PC-9 (cell line): ENCODE measurements at regions not wholly inside any gene's neighbourhood (a gene's known extent, or its start where the extent isn't known, plus 50 kb on each side); places are given as distances from the start of the nearest gene placed in this dataset.

Source experiments
- BruUV-seq: library from RNA; stranded (reverse); fragments of 400-500 nt; replicated peaks from 2 replicates; lab custom pipeline; 2021; lab: Mats Ljungman, UMichigan
- CTCF ChIA-PET: fragments of 300-600 bp; sonication (Branson Sonifier 250); formaldehyde crosslinking; loops from one replicate; lab custom pipeline; 2022; ENCODE audit warnings: antibody characterized with exemption; lab: Charles Lee
- POLR2A ChIA-PET: fragments of 300-600 bp; sonication (Branson Sonifier 250); formaldehyde crosslinking; loops from one replicate; lab custom pipeline; 2022; ENCODE audit warnings: antibody characterized with exemption; ENCODE audit not compliant: unreplicated experiment; lab: Charles Lee
- DNase-seq, 2 experiments: peaks; one replicate each; pipeline versions ENCODE4 v3.0.0 to v3.0.0-alpha.2; 2015 to 2022; ENCODE audit warnings: mixed read lengths in 1 of 2
- H2AFZ ChIP-seq: fragments of 200-600 bp; sonication (generic); 2 replicates; pipeline ENCODE4 v1.8.1; 2017; ENCODE audit warnings: antibody characterized with exemption
- H3F3A ChIP-seq: fragments of 200-600 bp; sonication (generic); 2 replicates; pipeline ENCODE4 v1.8.1; 2017; ENCODE audit warnings: antibody characterized with exemption, mild to moderate bottlenecking, low read depth; ENCODE audit not compliant: insufficient read depth
- H3K27ac ChIP-seq: fragments of 200-600 bp; sonication (generic); 2 replicates; pipeline ENCODE4 v1.6.1; 2016; ENCODE audit warnings: mixed run types
- H3K27me3 ChIP-seq: fragments of 200-600 bp; sonication (generic); 2 replicates; pipeline ENCODE4 v1.6.1; 2016; ENCODE audit warnings: low read depth, mixed run types; ENCODE audit not compliant: insufficient read depth
- H3K36me3 ChIP-seq: fragments of 200-600 bp; sonication (generic); 2 replicates; pipeline ENCODE4 v1.6.1; 2016; ENCODE audit warnings: low read depth, mixed run types
- H3K4me1 ChIP-seq: fragments of 200-600 bp; sonication (generic); replicated peaks from 2 replicates; pipeline ENCODE4 v1.6.1; 2016; ENCODE audit warnings: mixed run types; ENCODE audit not compliant: insufficient read depth
- H3K4me2 ChIP-seq: fragments of 200-600 bp; sonication (generic); 2 replicates; pipeline ENCODE4 v1.6.1; 2017; ENCODE audit warnings: mixed run types
- H3K4me3 ChIP-seq: fragments of 200-600 bp; sonication (generic); 2 replicates; pipeline ENCODE4 v1.6.1; 2016; ENCODE audit warnings: mixed run types
- H3K79me2 ChIP-seq: fragments of 200-600 bp; sonication (generic); 2 replicates; pipeline ENCODE4 v1.6.1; 2017; ENCODE audit warnings: low read depth, mixed run types
- H3K9me2 ChIP-seq: fragments of 200-600 bp; sonication (generic); 2 replicates; pipeline ENCODE4 v1.8.1; 2017; ENCODE audit warnings: mild to moderate bottlenecking; ENCODE audit not compliant: insufficient read depth
- H3K9me3 ChIP-seq: fragments of 200-600 bp; sonication (generic); 2 replicates; pipeline ENCODE4 v1.8.1; 2016; ENCODE audit warnings: low read depth; ENCODE audit not compliant: insufficient read depth
- H4K20me1 ChIP-seq: fragments of 200-600 bp; sonication (generic); 2 replicates; pipeline ENCODE4 v1.8.1; 2017; ENCODE audit not compliant: insufficient read depth
- CTCF ChIP-seq: fragments of 200-600 bp; sonication (generic); conservative IDR thresholded peaks from 2 replicates; pipeline ENCODE4 v1.6.1; 2017; ENCODE audit warnings: mixed run types, antibody characterized with exemption, mild to moderate bottlenecking, moderate library complexity
- EZH2 ChIP-seq: fragments of 200-600 bp; sonication (generic); IDR thresholded peaks from 2 replicates; pipeline ENCODE4 v1.8.0; 2017; ENCODE audit warnings: antibody characterized with exemption, low read depth
- intact Hi-C: fragments of 100-400 bp; cut with micrococcal nuclease; formaldehyde crosslinking; loops from one replicate; pipeline ENCODE4 v1.10.0; 2022; ENCODE audit not compliant: unreplicated experiment

GRCh38 chr22:34951212-34951611 lies 114.7 kb upstream of the ISX start:
- H3K79me2 ChIP-seq = no peaks in the 10 kb centered on the region
- peaks cover 33% of the 10 kb centered on the region for H3K27me3 ChIP-seq
- no peak overlapping the region for H3K4me2 ChIP-seq
- no peak overlapping the region for H2AFZ ChIP-seq
- no peaks in the 10 kb centered on the region for H3F3A ChIP-seq
- no peaks in the 10 kb centered on the region for H3K9me3 ChIP-seq
- no peaks in the 10 kb centered on the region for H3K36me3 ChIP-seq
- no peak overlapping the region for H3K4me3 ChIP-seq
- CTCF ChIA-PET = no interaction called here
- TF ChIP-seq EZH2 = no peak
- TF ChIP-seq CTCF = no peak
- no peak overlapping the region for H3K27ac ChIP-seq
- no peaks in the 10 kb centered on the region for H3K9me2 ChIP-seq
- POLR2A ChIA-PET = no interaction called here
- no peaks in the 10 kb centered on the region for H4K20me1 ChIP-seq
- H3K4me1 ChIP-seq = no peaks in the 10 kb centered on the region
- no TSS peak for BruUV-seq
- no peak for DNase-seq
- intact Hi-C loops = no loop called here

GRCh38 chr22:34960005-34960404 lies 106.0 kb upstream of the ISX start:
- BruUV-seq = no TSS peak
- Histone ChIP-seq H3K9me2 (no peaks in the 10 kb centered on the region), H3K36me3 (no peaks in the 10 kb centered on the region), H3F3A (no peaks in the 10 kb centered on the region), H3K9me3 (no peaks in the 10 kb centered on the region), H3K4me1 (no peaks in the 10 kb centered on the region), H3K4me3 (no peak overlapping the region), H4K20me1 (no peaks in the 10 kb centered on the region; the same call in 1 of the 2 replicates), H3K27ac (no peak overlapping the region), H2AFZ (no peak overlapping the region), H3K27me3 (peaks cover 54% of the 10 kb centered on the region), H3K79me2 (no peaks in the 10 kb centered on the region), H3K4me2 (no peak overlapping the region)
- no peak for TF ChIP-seq CTCF
- no peak for TF ChIP-seq EZH2
- no peak for DNase-seq
- ChIA-PET CTCF (no interaction called here), POLR2A (no interaction called here)
- intact Hi-C loops = no loop called here

DNA sequence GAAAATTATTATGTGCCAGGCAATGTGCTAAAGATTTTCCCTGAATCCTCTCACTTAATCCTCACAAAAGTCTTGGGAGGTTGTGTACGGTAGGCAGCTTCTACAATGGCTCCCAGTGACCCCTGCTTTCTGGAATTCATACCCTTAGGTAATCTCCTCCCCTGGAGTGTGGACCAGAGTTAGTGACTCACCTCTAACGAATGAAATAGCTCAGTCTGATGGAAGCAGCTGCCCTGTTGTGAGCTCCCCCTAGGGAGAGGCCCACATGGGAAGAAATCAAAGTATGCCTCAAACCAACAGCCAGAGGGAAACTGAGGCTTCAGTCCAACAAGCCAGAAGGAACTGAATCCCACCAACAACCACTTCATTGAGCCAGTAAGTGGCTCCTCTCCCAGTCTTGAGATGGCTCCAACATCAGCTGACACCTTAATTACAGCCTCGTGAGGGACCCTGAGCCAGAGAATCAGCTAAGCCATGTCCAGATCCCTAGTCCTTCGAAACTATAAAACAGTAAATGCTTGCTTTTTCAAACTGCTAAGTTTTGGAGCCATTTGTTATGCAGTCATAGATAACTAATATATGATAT lies 98.9 kb upstream of the ISX start:
- H2AFZ ChIP-seq = no peak overlapping the region
- no peak overlapping the region for H3K27ac ChIP-seq
- H3K4me1 ChIP-seq = no peaks in the 10 kb centered on the region
- ChIA-PET POLR2A (no interaction called here), CTCF (no interaction called here)
- no peaks in the 10 kb centered on the region for H4K20me1 ChIP-seq
- H3K4me2 ChIP-seq = no peak overlapping the region
- no peaks in the 10 kb centered on the region for H3K9me3 ChIP-seq
- H3K27me3 ChIP-seq = peaks cover 42% of the 10 kb centered on the region
- BruUV-seq = no TSS peak
- no peaks in the 10 kb centered on the region for H3K79me2 ChIP-seq
- H3F3A ChIP-seq = no peaks in the 10 kb centered on the region
- DNase-seq = no peak
- TF ChIP-seq EZH2 (no peak), CTCF (no peak)
- no peaks in the 10 kb centered on the region for H3K36me3 ChIP-seq
- H3K9me2 ChIP-seq = no peaks in the 10 kb centered on the region
- no peak overlapping the region for H3K4me3 ChIP-seq
- intact Hi-C loops = no loop called here
